Keratinocyte (primary cell): ENCODE measurements at regions not wholly inside any gene's neighbourhood (a gene's known extent, or its start where the extent isn't known, plus 50 kb on each side); places are given as distances from the start of the nearest gene placed in this dataset.

ENCODE experiments used
- EZH2 ChIP-seq: IDR thresholded peaks from one replicate; pipeline ENCODE4 v1.6.1; 2012; ENCODE audit warnings: inconsistent platforms, mild to moderate bottlenecking, low read length, moderate library complexity
- TF ChIP-seq, protein P1 (sequence below), 3 experiments: IDR thresholded peaks in 1 of 3; conservative IDR thresholded peaks in 1 of 3; optimal IDR thresholded peaks in 1 of 3; 2 replicates in 2 of 3; 3 replicates in 1 of 3; pipeline versions ENCODE3 to v1.5.1; 2011; ENCODE audit warnings: low read length in 3 of 3, mild to moderate bottlenecking in 3 of 3, moderate library complexity in 2 of 3, control low read depth in 1 of 3, inconsistent platforms in 1 of 3; ENCODE audit not compliant: insufficient read depth in 2 of 3; ENCODE audit errors: extremely low read depth in 1 of 3

DNA sequence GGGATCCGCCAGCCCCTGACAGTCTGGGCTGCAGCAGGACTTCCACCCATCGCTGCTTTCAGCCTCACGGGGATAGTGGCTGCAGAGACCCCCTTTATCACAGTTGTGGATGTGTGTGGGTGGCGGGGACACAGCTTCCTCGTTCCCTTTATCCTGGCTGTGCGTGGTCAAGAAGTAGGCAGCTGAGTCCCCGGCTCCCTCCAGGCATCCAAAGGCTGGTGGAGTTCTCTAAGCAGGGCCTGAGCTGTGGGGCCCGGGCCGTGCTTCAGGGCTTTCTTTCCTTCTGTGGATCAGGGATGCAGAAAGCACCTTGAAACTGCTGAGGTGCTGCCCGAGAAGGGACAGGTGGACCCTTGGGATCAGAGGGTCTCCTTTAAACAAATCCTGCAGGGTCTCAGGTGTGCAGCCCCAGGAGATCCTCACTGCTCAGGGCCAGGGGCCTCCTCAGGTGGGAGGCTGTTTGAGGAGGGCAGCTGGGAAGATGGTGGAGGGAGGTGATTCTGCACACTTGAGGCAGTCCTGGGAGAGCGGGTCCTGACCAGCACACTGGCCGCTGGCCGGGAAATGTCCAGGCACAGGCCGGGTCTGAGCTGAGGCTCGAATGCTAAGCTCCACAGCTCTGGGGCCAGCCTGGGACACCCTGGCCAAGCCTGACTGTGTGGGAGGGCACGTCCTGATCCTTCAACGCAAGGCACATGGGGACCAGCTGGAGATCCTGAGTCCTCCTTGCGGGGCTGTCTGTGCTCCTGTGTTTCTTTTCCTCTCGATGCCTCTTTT lies 1024.3 kb downstream of the BRD1 start:
- TF ChIP-seq, protein P1, sequence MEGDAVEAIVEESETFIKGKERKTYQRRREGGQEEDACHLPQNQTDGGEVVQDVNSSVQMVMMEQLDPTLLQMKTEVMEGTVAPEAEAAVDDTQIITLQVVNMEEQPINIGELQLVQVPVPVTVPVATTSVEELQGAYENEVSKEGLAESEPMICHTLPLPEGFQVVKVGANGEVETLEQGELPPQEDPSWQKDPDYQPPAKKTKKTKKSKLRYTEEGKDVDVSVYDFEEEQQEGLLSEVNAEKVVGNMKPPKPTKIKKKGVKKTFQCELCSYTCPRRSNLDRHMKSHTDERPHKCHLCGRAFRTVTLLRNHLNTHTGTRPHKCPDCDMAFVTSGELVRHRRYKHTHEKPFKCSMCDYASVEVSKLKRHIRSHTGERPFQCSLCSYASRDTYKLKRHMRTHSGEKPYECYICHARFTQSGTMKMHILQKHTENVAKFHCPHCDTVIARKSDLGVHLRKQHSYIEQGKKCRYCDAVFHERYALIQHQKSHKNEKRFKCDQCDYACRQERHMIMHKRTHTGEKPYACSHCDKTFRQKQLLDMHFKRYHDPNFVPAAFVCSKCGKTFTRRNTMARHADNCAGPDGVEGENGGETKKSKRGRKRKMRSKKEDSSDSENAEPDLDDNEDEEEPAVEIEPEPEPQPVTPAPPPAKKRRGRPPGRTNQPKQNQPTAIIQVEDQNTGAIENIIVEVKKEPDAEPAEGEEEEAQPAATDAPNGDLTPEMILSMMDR (optimal IDR thresholded peaks at IDR 0.05 in 1 of 3, IDR thresholded peaks at IDR 0.05 in 1 of 3, conservative IDR thresholded peaks at IDR 0.05 in 1 of 3; ENCODE audit: extremely low read depth in 1 of 3, insufficient read depth in 2 of 3, low read length in 3 of 3): no peak
- no peak for TF ChIP-seq EZH2
